ENCODE measurements at regions not wholly inside any gene's neighbourhood (a gene's known extent, or its start where the extent isn't known, plus 50 kb on each side); places are given as distances from the start of the nearest gene placed in this dataset. TPM values are rescaled to one million over a fixed set of nuclear protein-coding genes. Genes with fewer than 3 reads are reported as not detected.

Small RNAs in the stretch of these regions (microRNA-seq; reads per million reads assigned to microRNA genes)
- gene AC092447.9 (ENCODE audit: insufficient read depth, insufficient read length) (not detected), gene RNU6-1052P (ENCODE audit: insufficient read depth, insufficient read length) (not detected), gene RNU6-1335P (ENCODE audit: insufficient read depth, insufficient read length) (not detected), gene SEPT14P24 (ENCODE audit: insufficient read depth, insufficient read length) (not detected)

Small RNAs in the stretch of these regions (small RNA-seq; reads per million reads assigned to genes)
- gene AC092447.9: 0 reads per million in 5 experiments
- gene RNU6-1052P: 0 reads per million in 5 experiments
- 0 reads per million in 5 experiments for gene RNU6-1335P
- 0 reads per million in 5 experiments for gene SEPT14P24
